ENCODE measurements at regions not wholly inside any gene's neighbourhood (a gene's known extent, or its start where the extent isn't known, plus 50 kb on each side); places are given as distances from the start of the nearest gene placed in this dataset.

DNA sequence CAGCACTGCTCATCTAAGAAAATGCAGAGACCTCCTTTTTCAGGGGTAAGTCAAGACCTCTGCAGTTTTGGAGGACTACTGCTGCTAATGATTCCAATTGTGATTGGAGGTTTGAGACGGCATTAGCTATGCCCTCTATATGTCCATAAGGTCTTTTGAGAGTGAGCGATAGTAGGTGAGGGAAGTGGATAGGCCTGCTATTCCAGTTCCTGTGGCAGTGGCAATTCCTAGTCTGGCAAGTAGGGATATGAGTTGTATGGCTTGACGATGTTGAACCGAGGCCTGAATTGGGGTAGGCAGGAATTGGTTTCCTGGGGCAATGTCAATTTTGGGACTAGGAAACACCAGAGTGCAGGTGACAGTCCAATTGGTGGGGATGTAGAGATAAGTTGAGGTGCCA lies 913.1 kb upstream of the SLITRK5 start:
- TF ChIP-seq POLR2A (IDR thresholded peaks at IDR 0.05; ENCODE audit: low read depth, low read length) (no peak), POLR2AphosphoS5 (IDR thresholded peaks at IDR 0.05; ENCODE audit: low read depth, low read length) (no peak), TAF1 (IDR thresholded peaks at IDR 0.05; ENCODE audit: borderline replicate concordance, low read depth, low read length) (no peak)
- DNase-seq (ENCODE audit: insufficient read length), result no peak
- FAIRE-seq, result no peak

DNA sequence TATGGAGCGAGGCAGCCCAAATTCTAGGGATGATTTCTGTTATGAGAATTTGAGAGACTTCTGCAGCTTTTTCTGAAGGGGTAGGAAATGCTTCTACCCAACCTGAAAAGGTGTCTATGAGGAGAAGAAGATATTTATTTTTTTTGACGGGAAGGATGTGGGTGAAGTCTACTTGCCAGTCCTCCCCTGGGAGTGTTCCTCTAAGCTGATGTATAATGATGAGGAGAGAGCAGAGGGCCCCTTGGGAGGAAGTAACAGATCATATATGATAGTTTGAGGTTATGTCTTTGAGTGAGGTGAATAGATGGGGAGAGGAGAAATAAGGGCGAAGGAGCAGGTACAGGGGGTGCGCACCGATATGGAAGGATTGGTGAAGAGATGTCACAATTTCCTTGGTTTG lies 910.6 kb upstream of the SLITRK5 start:
- DNase-seq (ENCODE audit: insufficient read length), result no peak
- no peak for FAIRE-seq

DNA sequence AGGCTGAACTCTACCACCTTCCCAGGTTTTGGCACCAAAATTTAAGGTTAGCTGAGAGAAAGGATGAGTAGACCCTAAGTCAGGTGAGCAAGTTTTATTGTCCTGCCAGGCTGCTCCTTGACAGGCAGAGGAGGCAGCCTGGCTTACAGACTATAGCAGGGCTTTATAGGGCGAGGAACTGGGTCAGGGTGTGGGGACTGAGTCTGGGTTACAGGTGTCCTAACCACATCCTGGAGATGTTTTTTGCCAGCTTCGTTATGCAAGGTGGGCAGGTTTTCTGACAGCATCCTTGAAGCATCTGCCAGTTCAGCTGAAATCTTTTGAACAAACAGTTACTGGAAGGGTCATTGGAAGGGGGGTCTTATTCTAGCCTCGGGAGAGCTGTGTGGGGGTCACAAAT lies 905.7 kb upstream of the SLITRK5 start:
- TF ChIP-seq POLR2A (IDR thresholded peaks at IDR 0.05; ENCODE audit: low read depth, low read length), result no peak
- no peak for TF ChIP-seq POLR2AphosphoS5 (IDR thresholded peaks at IDR 0.05; ENCODE audit: low read depth, low read length)
- TF ChIP-seq TAF1 (IDR thresholded peaks at IDR 0.05; ENCODE audit: borderline replicate concordance, low read depth, low read length), result no peak
- FAIRE-seq (no peak), DNase-seq (ENCODE audit: insufficient read length) (no peak)

More for the DNA sequence above, 910.6 kb upstream of the SLITRK5 start:
- no peak for TF ChIP-seq POLR2AphosphoS5 (IDR thresholded peaks at IDR 0.05; ENCODE audit: low read depth, low read length)
- no peak for TF ChIP-seq POLR2A (IDR thresholded peaks at IDR 0.05; ENCODE audit: low read depth, low read length)
- no peak for TF ChIP-seq TAF1 (IDR thresholded peaks at IDR 0.05; ENCODE audit: borderline replicate concordance, low read depth, low read length)

DNA sequence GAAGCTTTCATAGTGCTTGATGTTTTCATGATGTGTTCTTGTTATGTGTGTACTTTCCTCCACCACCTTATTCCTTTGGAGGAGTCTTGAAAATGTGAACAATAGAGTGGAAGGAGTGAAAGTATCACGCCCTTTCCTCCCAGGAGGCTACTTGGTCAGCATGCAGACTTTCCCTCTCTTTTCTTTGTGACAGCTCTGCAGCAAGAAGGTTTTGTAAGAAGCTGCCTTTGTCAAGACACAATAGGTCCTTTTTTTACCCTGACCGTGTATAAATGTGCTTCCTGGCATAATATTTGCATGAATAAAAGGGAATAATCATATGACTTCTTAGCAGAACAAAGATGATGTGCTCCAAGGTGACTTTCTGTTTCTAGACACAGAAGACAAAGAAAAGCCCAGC lies 882.6 kb upstream of the SLITRK5 start:
- DNase-seq (ENCODE audit: insufficient read length) (no peak), FAIRE-seq (no peak)
- TF ChIP-seq POLR2AphosphoS5 (IDR thresholded peaks at IDR 0.05; ENCODE audit: low read depth, low read length) (no peak), POLR2A (IDR thresholded peaks at IDR 0.05; ENCODE audit: low read depth, low read length) (no peak), TAF1 (IDR thresholded peaks at IDR 0.05; ENCODE audit: borderline replicate concordance, low read depth, low read length) (no peak)

DNA sequence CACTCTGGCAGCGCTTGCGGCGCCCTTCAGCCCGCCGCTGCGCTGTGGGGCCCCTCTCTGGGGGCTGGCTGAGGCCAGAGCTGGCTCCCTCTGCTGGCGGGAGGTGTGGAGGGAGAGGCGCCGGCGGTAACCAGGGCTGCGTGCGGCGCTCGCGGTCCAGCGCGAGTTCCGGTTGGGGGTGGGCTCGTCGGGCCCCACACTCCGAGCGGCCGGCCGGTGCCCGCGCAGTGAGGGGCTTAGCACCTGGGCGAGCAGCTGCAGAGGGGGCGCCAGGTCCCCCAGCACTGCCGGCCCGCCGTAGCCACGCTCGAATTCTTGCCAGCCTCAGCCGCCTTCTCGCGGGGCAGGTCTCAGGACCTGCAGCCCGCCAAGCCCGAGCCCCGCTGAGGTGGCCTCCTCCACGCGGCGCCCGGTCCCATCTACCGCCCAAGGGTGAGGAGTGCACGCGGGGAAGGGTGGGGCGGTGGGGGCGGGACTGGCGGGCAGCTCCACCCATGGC lies 879.0 kb upstream of the SLITRK5 start:
- no peak for FAIRE-seq
- TF ChIP-seq POLR2AphosphoS5 (IDR thresholded peaks at IDR 0.05; ENCODE audit: low read depth, low read length) (no peak), TAF1 (IDR thresholded peaks at IDR 0.05; ENCODE audit: borderline replicate concordance, low read depth, low read length) (no peak), POLR2A (IDR thresholded peaks at IDR 0.05; ENCODE audit: low read depth, low read length) (no peak)
- DNase-seq (ENCODE audit: insufficient read length), result no peak

DNA sequence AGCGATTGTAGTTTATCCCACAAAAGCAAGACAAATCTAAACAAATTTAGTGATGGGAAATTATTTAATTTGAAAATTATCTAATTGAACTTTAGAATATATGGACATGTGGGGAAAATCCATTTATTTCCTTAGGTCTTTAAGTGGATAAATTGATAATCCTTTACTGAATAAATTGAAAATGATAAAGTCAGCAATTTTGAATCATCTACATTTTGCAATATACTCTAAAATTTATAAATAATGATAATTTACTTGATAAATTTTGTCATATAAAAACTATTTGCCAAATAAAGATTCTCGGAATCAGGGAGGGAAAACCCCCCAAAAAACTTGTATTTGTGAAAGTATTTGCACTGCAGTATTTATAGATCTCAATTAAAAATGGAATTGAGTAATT lies 875.3 kb upstream of the SLITRK5 start:
- no peak for DNase-seq (ENCODE audit: insufficient read length)
- FAIRE-seq, result no peak
- no peak for TF ChIP-seq TAF1 (IDR thresholded peaks at IDR 0.05; ENCODE audit: borderline replicate concordance, low read depth, low read length)
- no peak for TF ChIP-seq POLR2AphosphoS5 (IDR thresholded peaks at IDR 0.05; ENCODE audit: low read depth, low read length)
- no peak for TF ChIP-seq POLR2A (IDR thresholded peaks at IDR 0.05; ENCODE audit: low read depth, low read length)

DNA sequence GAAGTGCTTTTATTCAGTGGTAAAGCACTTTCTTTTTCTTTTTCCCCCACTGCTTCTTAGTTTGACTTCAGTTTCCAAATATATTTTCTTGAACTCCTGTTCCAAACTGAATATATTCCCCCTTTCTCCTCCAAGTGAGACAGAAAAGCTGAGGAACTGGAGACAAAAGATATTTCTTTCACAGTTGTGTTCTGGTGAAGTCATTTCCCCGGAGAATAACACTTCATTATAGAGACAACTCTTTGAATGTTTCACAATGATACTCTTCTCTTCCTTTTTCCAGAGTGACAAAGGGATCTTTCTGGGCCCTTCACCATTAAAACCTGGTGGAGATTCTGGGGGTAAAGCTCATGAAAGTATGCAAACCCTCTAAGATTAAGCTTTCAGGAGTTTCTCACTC lies 860.8 kb upstream of the SLITRK5 start:
- TF ChIP-seq POLR2AphosphoS5 (IDR thresholded peaks at IDR 0.05; ENCODE audit: low read depth, low read length) (no peak), TAF1 (IDR thresholded peaks at IDR 0.05; ENCODE audit: borderline replicate concordance, low read depth, low read length) (no peak), POLR2A (IDR thresholded peaks at IDR 0.05; ENCODE audit: low read depth, low read length) (no peak)
- DNase-seq (ENCODE audit: insufficient read length) (no peak), FAIRE-seq (no peak)

DNA sequence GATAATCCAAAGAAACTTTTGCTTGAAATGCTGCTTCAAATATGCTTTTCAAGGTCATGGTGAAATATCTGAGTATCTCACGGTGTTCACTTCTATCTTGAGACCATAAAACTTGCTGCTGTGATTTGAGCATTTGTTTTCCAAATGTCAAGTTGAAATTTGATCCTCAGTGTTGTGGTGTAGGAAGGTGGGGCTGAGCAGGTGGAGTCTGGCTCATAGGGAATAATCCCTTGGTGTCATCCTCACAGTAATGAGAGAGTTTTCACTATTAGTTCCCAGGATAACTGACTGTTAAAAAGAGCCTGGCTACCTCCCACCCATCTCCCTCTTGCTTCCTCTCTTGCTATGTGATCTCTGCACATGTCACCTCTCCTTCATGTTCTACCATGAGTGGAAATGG lies 858.0 kb upstream of the SLITRK5 start:
- no peak for TF ChIP-seq POLR2AphosphoS5 (IDR thresholded peaks at IDR 0.05; ENCODE audit: low read depth, low read length)
- no peak for TF ChIP-seq POLR2A (IDR thresholded peaks at IDR 0.05; ENCODE audit: low read depth, low read length)
- no peak for FAIRE-seq
- no peak for DNase-seq (ENCODE audit: insufficient read length)

DNA sequence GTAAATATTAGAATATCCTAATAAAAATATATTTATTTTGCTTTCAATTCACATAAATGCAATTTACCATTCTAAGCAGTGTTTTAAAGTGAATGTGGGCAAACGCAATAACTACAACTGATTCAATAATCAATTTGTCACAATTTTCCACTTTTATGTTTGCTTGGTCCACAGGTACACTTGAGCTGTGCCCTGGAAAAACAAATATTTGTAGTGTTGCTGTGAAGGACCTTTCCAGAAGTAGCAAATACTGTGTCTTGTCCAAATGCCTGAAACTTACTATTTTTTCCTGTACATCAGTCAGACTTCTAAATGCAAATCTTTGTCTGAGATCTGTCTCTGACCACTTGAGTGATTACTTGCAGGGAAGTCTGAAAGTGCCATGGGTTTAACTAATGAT lies 845.8 kb upstream of the SLITRK5 start:
- DNase-seq (ENCODE audit: insufficient read length) (no peak), FAIRE-seq (no peak)
- no peak for TF ChIP-seq POLR2A (IDR thresholded peaks at IDR 0.05; ENCODE audit: low read depth, low read length)
- no peak for TF ChIP-seq TAF1 (IDR thresholded peaks at IDR 0.05; ENCODE audit: borderline replicate concordance, low read depth, low read length)
- TF ChIP-seq POLR2AphosphoS5 (IDR thresholded peaks at IDR 0.05; ENCODE audit: low read depth, low read length), result no peak

DNA sequence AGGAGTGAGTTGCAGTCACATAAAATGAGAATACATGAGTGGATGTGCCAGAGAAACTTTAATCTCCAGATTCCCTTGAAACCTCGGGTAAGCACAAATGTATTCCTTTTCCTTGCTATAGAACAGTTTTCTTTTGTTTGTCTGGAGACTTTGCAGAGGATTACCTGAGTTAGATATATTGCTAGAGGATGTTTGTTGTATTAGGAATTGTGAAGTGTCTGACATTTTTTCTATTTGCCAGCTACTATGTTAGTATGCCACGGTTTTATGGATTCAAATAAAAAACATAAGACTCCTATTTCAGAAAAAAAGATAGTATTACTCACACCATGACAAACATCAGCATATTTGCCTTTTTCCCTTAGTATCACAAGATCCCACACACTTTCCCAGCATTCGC lies 844.9 kb upstream of the SLITRK5 start:
- no peak for FAIRE-seq
- TF ChIP-seq POLR2A (IDR thresholded peaks at IDR 0.05; ENCODE audit: low read depth, low read length) (no peak), POLR2AphosphoS5 (IDR thresholded peaks at IDR 0.05; ENCODE audit: low read depth, low read length) (no peak), TAF1 (IDR thresholded peaks at IDR 0.05; ENCODE audit: borderline replicate concordance, low read depth, low read length) (no peak)

DNA sequence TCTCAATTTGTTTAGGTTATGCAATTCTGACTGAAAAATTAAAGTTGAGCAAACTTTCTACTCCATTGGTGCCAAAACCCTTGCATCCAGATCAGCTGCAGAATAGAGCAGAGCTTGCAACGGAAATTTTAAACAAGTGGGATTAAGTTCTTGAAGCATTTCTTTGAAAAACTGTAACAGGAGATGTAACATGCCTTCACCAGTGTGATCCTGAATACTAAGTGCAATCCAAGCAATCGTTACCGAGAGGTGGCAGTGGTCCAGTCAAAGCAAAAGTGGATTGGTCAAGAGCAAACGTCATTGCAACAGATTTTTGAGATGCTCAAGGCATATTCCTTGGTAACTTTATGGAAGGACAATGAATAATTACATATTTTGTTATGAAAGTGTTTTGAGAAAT lies 841.1 kb upstream of the SLITRK5 start:
- FAIRE-seq (no peak), DNase-seq (ENCODE audit: insufficient read length) (no peak)
- no peak for TF ChIP-seq POLR2A (IDR thresholded peaks at IDR 0.05; ENCODE audit: low read depth, low read length)
- TF ChIP-seq TAF1 (IDR thresholded peaks at IDR 0.05; ENCODE audit: borderline replicate concordance, low read depth, low read length), result no peak
- TF ChIP-seq POLR2AphosphoS5 (IDR thresholded peaks at IDR 0.05; ENCODE audit: low read depth, low read length), result no peak

More for the DNA sequence above, 844.9 kb upstream of the SLITRK5 start:
- no peak for DNase-seq (ENCODE audit: insufficient read length)

DNA sequence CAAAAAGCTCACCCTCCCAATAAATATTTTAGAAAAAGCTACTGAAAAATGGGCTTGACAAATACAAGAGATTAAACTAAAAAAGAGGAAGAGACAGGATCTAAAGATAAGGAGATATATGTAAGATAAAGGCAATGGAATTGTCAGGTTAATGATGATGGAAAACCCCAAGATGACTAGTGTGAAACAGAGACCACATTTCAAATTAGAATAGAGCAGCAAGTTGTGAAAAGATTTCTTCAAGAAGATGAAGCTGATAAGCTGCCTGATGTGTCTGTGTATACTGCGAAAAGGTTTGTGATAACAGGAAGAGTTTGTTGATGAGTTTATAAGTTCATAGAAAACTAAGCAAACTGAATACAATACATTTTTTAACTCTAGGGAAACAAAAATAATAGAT lies 840.1 kb upstream of the SLITRK5 start:
- DNase-seq (ENCODE audit: insufficient read length) (no peak), FAIRE-seq (no peak)
- TF ChIP-seq TAF1 (IDR thresholded peaks at IDR 0.05; ENCODE audit: borderline replicate concordance, low read depth, low read length), result no peak
- no peak for TF ChIP-seq POLR2AphosphoS5 (IDR thresholded peaks at IDR 0.05; ENCODE audit: low read depth, low read length)
- no peak for TF ChIP-seq POLR2A (IDR thresholded peaks at IDR 0.05; ENCODE audit: low read depth, low read length)
